Astrocyte (in vitro differentiated cells and primary cell): ENCODE measurements at regions not wholly inside any gene's neighbourhood (a gene's known extent, or its start where the extent isn't known, plus 50 kb on each side); places are given as distances from the start of the nearest gene placed in this dataset.

Experiments
- EZH2 ChIP-seq: IDR thresholded peaks from 2 replicates; pipeline ENCODE4 v1.6.1; 2012; ENCODE audit warnings: mild to moderate bottlenecking, low read length, inconsistent platforms; ENCODE audit not compliant: insufficient read depth
- TF ChIP-seq, protein P1 (sequence below): IDR thresholded peaks from 2 replicates; pipeline ENCODE4 v1.5.1; 2011; ENCODE audit warnings: low read depth, mild to moderate bottlenecking, inconsistent platforms, low read length, moderate library complexity; ENCODE audit not compliant: insufficient read depth

DNA sequence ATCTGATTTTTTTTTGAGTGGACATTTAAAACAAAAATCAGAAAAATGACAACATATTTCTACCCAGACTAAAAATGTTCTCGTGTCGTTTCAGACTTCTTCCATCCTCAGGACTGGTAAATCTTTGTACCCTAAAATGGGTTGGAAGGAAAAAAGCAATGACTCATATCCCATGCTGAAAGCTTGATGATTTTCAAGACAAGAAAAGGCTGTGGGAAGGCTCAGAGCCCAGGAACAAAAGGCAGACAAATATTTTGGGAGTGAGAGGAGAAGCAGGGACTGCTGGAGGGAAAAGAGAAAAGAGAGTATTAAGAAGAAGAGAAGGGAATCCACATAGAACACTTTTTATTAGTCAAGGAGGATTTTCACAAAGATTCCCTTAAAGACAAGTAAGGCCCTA is 77.1 kb upstream of the CTAGE1 start:
- TF ChIP-seq EZH2 = no peak
- TF ChIP-seq, protein P1, sequence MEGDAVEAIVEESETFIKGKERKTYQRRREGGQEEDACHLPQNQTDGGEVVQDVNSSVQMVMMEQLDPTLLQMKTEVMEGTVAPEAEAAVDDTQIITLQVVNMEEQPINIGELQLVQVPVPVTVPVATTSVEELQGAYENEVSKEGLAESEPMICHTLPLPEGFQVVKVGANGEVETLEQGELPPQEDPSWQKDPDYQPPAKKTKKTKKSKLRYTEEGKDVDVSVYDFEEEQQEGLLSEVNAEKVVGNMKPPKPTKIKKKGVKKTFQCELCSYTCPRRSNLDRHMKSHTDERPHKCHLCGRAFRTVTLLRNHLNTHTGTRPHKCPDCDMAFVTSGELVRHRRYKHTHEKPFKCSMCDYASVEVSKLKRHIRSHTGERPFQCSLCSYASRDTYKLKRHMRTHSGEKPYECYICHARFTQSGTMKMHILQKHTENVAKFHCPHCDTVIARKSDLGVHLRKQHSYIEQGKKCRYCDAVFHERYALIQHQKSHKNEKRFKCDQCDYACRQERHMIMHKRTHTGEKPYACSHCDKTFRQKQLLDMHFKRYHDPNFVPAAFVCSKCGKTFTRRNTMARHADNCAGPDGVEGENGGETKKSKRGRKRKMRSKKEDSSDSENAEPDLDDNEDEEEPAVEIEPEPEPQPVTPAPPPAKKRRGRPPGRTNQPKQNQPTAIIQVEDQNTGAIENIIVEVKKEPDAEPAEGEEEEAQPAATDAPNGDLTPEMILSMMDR = no peak
